ENCODE measurements at regions not wholly inside any gene's neighbourhood (a gene's known extent, or its start where the extent isn't known, plus 50 kb on each side); places are given as distances from the start of the nearest gene placed in this dataset.

GRCh38 chr18:22603902-22604301 lies 186.2 kb upstream of the CTAGE1 start:
- TF ChIP-seq CTCF (IDR thresholded peaks at IDR 0.05) (no peak), POLR2A (IDR thresholded peaks at IDR 0.05) (no peak)

Measured in lower leg skin (tissue), 3 donors.